ENCODE measurements at regions not wholly inside any gene's neighbourhood (a gene's known extent, or its start where the extent isn't known, plus 50 kb on each side); places are given as distances from the start of the nearest gene placed in this dataset.
"Not testable (repeated sequence)": the region's sequence is repeated elsewhere in the genome, so short reads cannot be mapped to it uniquely, and the experiment has no call there.

GRCh38 chr4:181838253-181838652 lies 404.9 kb upstream of the TENM3 start:
- FAIRE-seq: no peak

DNA sequence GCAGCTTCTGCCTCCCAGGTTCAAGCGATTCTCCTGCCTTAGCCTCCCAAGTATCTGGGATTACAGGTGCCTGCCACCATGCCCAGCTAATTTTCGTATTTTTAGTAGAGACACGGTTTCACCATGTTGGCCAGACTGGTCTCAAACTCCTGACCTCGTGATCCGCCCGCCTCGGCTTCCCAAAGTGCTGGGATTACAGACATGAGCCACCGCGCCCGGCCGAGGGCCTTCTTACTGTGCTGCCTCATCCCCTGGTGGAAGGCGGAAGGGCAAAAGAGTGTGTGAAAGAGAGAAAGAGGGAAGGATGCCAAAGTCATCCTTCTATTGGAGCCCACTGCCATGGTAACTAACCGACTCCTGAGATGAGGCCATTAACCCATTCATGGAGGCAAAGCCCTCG lies 399.4 kb upstream of the TENM3 start:
- FAIRE-seq: not testable (repeated sequence)

More at GRCh38 chr4:181838253-181838652, 404.9 kb upstream of the TENM3 start:
- DNase-seq (ENCODE audit: extremely low spot score, insufficient read length, low read depth): no peak

DNA sequence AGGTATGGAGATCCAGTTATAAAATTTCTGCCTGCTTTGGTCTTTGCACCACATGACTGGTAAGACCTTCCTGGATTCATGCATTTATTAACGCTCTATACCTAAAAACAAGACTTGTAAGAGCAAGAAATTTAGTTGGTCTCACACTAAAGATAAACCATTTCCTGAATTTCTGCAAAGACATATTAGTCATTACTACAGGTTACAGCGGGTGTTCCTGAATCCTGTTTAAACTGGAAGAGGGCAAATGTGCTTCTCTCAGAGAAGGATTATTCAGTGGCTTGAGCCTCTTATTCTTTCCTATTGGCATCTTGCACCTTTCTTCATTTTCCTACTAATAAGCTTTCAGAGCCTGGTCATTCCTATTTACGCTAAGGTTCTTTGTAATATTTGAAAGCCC lies 397.6 kb upstream of the TENM3 start:
- no peak for DNase-seq (ENCODE audit: extremely low spot score, insufficient read length, low read depth)
- no peak for FAIRE-seq

More for the DNA sequence above, 399.4 kb upstream of the TENM3 start:
- not testable (repeated sequence) for DNase-seq (ENCODE audit: extremely low spot score, insufficient read length, low read depth)

- DNase-seq (ENCODE audit: extremely low spot score, insufficient read length, low read depth) (no peak), FAIRE-seq (no peak)
These were observed 396.3 kb upstream of the TENM3 start for GRCh38 chr4:181846934-181847333.

DNA sequence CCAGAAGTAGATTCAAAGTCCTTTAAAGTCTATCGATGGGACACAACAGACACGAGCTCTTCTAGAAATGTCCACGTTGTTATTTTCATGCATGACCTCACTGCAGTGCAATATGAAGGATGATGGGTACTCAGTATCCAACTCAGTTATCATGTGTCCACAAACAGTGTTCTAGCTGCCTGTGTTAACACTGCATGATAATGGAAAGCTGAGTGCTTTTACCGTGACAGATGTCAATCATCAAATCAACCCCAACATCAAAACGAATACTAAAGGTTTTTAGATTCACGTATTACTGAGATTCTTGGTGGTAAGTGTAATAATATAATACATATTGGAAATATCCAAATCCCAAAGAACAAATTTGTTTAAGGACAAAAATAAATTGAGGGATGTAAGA lies 394.8 kb upstream of the TENM3 start:
- DNase-seq (ENCODE audit: extremely low spot score, insufficient read length, low read depth) (no peak), FAIRE-seq (no peak)

DNA sequence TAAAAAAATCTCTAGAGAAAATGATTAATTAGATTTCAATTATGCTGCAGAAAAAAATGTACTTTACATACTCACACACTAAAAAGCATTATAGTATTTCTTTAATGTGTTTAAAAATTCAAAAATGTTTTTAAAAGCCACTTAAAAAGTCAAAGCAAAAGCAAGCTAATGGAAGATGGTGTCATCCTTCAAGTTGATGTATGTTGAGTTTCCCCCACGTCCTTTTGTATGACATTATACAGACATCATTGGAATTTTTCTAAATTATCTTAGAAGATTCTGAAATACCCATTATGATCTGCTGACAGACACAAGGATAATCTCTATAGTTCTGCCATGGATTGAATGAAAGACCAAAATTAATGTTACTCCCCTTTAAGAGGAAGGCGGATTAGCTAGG lies 393.7 kb upstream of the TENM3 start:
- no peak for FAIRE-seq
- DNase-seq (ENCODE audit: extremely low spot score, insufficient read length, low read depth): no peak

GRCh38 chr4:181853881-181854511 lies 389.2 kb upstream of the TENM3 start:
- no peak for DNase-seq (ENCODE audit: extremely low spot score, insufficient read length, low read depth)

GRCh38 chr4:181855307-181855706 lies 387.9 kb upstream of the TENM3 start:
- FAIRE-seq (no peak), DNase-seq (ENCODE audit: extremely low spot score, insufficient read length, low read depth) (no peak)

More at GRCh38 chr4:181853881-181854511, 389.2 kb upstream of the TENM3 start:
- FAIRE-seq: no peak

DNA sequence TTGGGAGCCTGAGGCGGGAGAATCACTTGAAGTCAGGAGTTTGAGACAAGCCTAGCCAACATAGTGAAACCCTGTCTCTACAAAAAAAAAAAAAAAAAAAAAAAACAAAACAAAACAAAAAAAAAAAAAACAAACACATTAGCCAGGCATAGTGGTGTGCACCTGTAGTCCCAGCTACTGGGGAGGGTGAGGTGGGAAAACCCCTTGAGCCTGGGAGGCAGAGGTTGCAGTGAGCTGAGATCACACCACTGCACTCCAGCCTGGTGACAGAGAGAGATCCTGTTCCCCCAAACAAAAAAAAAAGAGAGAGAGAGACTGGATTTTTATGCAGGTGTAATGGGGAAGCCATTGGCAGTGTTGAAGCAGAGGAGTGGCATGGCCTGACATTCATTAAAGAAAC lies 385.7 kb upstream of the TENM3 start:
- FAIRE-seq; DNase-seq (ENCODE audit: extremely low spot score, insufficient read length, low read depth): not testable (repeated sequence)

- FAIRE-seq: no peak
- no peak for DNase-seq (ENCODE audit: extremely low spot score, insufficient read length, low read depth)
These were observed 384.5 kb upstream of the TENM3 start for GRCh38 chr4:181858741-181859140.

GRCh38 chr4:181859439-181859838 lies 383.8 kb upstream of the TENM3 start:
- DNase-seq (ENCODE audit: extremely low spot score, insufficient read length, low read depth) (no peak), FAIRE-seq (no peak)

DNA sequence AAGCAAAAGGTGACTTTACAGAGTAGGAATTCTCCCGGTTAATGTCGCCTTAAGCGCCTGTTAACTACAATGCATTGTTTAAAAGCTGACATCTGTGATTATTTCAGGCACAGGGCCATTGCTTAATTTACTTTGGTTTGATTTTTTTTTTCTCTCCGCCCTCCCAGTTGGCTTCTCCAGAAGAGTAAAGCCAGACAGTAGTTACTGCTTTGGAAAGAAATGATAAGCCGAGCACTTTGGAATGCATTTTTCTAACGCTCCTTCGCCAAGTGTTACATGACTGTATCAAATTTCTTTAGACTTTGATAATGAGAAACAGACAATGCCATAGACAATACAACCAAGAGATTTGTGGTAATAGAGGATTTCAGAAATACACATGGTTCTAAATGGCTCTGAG lies 383.0 kb upstream of the TENM3 start:
- FAIRE-seq (no peak), DNase-seq (ENCODE audit: extremely low spot score, insufficient read length, low read depth) (no peak)

- no peak for DNase-seq (ENCODE audit: extremely low spot score, insufficient read length, low read depth)
- FAIRE-seq: no peak
These were observed 382.5 kb upstream of the TENM3 start for GRCh38 chr4:181860668-181861067.

DNA sequence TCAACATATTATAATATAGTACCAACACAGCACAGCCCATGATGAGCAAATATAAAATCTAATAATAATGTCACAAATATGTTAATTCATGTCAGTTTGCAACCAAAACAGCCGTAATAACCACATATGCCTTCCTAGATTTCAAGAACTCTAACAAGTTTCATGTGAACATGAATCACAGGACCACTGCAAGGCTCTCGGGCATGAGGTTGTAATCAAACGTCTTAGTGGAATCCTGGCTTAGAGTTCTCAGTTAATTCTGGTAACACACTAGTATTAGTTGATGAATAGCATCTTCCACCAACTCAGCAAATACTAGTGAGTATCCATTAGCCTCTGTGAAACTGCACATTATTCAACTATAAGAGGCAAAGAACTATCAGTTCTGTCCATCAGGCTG lies 379.3 kb upstream of the TENM3 start:
- no peak for DNase-seq (ENCODE audit: extremely low spot score, insufficient read length, low read depth)
- FAIRE-seq: no peak

- no peak for DNase-seq (ENCODE audit: extremely low spot score, insufficient read length, low read depth)
- no peak for FAIRE-seq
These were observed 372.9 kb upstream of the TENM3 start for GRCh38 chr4:181870326-181870725.

DNA sequence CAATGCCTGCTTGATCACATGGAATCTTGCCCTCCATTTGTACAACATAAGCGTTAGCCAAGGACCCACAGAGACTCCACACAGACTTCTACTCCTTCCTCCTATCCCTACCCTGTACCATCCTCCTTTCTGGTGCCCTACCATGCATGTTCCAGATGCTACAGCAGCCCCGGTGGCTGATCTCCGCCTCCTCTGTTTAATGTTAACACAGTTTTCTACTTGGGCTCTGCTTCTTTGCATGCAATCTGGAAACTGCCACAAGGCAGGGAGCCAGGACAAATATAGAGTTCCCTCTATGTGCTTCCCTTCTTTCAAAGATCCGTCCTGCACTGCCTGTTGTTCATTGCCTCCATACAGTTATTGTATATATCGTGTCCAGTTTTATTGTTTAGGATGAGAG lies 368.6 kb upstream of the TENM3 start:
- DNase-seq (ENCODE audit: extremely low spot score, insufficient read length, low read depth) (no peak), FAIRE-seq (no peak)

DNA sequence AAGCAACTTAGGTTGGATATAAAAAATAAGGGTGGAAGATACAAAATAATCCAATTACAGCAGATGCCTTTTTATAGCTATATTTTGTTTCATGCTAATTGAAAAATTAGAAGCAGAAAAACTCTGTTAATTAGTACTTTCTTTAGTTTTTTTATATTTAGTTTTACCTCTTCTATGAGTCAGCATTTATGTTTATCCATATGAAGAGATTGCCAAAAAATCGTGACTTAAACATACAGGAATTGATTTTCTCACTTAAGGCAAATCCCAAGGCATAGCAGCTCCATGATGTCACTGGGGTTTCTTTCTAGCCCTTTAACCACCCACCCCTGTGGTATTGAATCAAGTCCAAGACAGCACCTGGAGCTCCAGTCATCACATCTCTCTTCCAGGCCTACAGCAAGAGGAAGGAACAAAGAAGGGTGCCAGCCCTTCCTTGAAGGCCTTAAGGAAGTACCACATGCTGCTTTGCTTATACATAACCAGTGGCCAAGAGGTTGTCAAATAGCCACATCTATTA lies 365.8 kb upstream of the TENM3 start:
- DNase-seq (ENCODE audit: extremely low spot score, insufficient read length, low read depth): no peak
- no peak for FAIRE-seq

DNA sequence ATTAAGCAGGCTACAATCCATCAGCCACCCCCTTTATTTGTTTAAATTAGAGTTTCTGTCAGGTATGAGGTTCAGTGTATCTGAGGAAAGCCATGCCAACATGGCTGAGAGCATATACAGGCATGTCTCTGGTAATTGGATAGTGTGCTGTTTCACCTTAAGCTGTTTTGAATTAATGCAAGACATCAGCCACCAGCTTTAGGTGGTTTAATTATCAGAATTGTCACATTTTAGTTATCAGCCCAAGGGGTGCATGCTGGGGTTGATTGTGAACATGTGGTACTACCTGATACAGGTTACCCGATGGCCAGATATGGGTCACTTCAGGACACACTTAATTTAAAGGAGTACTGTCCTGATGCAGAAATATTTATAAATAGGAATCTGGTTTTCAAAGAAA lies 353.2 kb upstream of the TENM3 start:
- no peak for DNase-seq (ENCODE audit: extremely low spot score, insufficient read length, low read depth)
- no peak for FAIRE-seq

GRCh38 chr4:181890911-181891310 lies 352.3 kb upstream of the TENM3 start:
- no peak for DNase-seq (ENCODE audit: extremely low spot score, insufficient read length, low read depth)
- FAIRE-seq: no peak

DNA sequence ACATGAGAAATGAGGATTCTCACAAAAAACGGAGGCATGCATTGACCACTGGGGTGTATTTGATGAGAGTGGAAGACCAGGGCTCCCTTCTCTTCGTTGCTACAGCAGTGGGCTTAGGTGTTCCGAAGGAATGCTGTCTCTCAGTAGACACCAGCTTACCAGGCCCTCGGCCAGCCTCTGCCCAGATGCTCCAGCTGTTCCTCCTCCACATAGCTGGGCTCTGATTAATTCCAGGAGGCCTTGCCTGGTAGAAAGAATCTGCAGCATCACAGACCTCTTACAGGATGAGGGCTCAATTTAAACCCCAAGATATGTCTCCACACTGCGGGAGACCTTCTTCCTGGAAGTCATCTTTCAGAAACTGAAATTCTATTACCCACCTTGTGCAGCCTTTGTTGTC lies 346.6 kb upstream of the TENM3 start:
- FAIRE-seq: no peak
- no peak for DNase-seq (ENCODE audit: extremely low spot score, insufficient read length, low read depth)

DNA sequence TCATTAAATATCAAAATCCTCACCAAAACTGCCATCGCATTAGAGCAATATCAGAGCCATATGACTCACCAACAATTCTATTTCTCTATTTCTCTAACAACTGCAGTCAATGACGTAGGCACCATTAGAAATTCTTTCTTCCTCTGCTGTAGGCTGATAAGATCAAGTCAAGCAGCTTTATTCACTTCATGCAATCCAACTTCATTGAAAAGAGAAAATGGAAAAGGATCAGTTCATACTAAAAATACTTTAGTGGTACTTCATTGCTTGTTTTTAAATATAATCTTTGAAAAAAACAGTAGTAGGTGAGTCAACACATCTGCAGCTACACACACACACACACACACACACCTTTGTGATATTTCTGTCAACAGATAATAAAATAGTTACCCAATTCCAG lies 345.3 kb upstream of the TENM3 start:
- DNase-seq (ENCODE audit: extremely low spot score, insufficient read length, low read depth): no peak
- FAIRE-seq: no peak

- DNase-seq (ENCODE audit: extremely low spot score, insufficient read length, low read depth); FAIRE-seq: not testable (repeated sequence)
These were observed 340.8 kb upstream of the TENM3 start for GRCh38 chr4:181902404-181902803.
